Epidermal melanocyte (primary cell): ENCODE measurements at regions not wholly inside any gene's neighbourhood (a gene's known extent, or its start where the extent isn't known, plus 50 kb on each side); places are given as distances from the start of the nearest gene placed in this dataset.
"Not testable (repeated sequence)": the region's sequence is repeated elsewhere in the genome, so short reads cannot be mapped to it uniquely, and the experiment has no call there.

Experiments
- DNase-seq: peaks from one replicate; pipeline ENCODE4 v3.0.0; 2011; ENCODE audit warnings: low spot score; ENCODE audit not compliant: insufficient read length

DNA sequence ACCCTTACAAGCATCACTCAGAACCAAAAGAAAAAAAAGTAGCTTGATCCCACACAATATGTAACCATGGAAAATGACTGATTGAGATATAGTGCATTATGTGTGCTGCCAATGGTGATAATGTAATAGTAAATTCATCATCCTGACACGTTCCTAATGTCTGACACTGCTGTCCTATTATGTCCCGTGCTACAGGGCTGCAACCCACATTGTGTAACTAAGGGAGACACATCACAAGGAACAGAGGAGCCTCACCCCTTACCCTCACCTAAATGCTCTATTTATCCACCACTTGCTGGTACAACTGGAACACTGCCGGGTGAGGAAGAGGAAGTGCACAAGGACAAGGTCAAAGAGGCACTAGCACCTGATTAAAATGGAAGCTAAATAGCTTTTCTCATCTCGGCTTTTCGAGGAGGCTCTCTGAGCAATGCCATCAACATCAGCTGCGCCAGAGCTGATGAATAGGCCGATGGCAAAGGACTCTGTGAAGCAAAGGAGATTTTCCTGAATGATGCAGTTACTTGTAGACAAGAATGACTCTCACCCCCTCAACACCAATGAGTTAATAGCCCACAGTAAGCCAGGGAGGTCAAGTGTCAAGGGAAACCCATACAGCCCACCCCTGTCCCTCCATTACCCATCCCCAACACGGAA lies 181.6 kb downstream of the HNRNPD start:
- no peak for DNase-seq

DNA sequence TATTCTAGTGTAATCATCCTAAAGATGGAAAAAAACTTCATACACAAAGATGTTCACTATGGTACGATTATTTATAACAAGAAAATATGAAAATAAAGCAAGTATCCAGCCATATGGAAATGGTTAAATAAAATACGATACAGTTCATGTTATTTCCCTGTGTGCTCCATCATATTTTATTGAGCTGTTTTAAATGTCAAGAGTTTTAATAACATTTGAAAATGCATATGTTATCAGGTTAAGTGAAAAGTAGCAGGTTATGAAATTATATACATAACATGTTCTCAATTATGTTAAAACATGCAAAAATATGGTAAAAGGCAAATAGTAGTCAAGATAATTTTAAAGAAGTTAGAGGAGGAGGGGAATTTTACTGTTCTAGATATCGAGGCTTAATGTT lies 192.0 kb downstream of the HNRNPD start:
- no peak for DNase-seq

DNA sequence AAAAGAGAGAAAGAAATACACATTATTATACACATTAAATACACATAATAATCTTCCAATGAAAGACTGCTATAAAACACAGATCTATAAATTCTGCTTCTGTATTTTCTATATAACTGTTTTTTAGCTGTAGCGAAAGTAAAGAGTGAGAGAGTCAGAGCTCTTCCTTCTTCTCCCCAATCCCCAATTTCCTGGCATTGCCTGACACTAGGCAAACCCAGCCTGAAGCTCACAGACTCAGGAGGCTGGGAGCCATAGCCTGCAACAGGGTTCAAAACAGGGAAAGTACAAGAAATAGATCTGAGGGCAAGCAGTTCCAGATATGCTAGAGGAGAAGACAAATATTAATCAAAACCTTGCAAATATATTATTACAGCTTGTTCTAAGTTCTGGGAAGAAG lies 201.6 kb downstream of the HNRNPD start:
- DNase-seq = no peak

DNA sequence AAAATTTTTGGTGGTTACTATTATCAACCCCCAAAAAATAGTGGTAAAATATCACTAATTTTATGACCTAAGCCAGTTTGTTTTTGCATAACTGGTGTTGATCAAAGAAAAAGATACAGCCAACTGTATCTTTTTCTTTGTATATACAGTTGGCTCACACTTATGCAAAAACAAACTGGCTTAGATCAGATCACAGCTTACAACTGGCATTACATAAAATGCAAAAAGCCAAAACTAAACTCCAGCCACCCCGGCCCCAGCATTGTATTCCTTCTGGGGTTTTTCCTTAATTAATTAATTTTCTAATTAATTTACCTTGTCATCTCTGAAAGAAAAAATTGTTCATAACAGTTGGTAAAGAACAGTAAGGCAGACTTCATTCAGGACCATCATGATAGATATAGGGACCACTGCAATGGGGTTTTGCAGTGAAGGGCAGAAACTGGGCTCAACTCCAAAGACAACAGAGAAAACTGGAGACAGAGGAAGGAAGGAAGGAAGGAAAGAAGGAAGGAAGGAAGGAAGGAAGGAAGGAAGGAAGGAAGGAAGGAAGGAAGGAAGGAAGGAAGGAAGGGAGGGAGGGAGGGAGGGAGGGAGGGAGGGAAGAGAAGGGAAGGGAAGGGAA lies 202.1 kb downstream of the HNRNPD start:
- DNase-seq = no peak

DNA sequence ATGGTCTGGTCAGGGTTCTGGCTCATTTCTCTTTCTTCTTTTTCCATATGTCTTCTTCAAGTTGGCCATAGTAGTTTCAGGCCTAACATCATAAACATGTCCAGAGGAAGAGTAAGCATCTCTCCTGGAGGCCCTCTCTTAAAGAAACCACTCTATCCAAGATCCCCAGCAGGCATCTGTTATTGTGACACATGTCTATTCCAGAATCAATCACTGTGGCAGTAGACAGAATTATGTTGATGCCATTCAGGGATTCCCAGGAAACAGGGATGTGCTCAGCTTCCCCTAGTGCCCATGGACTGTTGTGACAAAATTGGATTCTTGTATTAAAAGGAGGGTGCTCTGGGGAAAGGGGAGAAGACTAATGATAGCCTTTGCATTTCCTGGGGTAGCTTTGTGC lies 224.0 kb downstream of the HNRNPD start:
- DNase-seq = no peak

DNA sequence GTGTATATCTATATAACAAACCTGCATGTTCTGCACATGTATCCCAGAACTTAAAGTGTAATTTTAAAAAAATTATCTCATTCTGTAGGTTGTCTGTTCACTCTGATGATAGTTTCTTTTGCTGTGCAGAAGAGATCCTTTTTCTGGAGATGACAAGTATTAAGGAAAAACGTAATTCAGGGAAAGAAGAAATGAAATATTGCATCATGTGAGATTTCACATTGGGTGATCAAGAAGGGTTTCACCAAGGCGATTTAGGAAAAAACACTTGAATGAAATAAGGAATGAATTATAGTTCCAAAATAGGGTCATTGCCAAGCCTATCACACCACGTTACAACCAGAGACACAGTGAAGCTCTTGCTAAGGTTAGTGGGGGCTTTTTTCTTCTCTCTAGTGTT lies 227.9 kb downstream of the HNRNPD start:
- no peak for DNase-seq

DNA sequence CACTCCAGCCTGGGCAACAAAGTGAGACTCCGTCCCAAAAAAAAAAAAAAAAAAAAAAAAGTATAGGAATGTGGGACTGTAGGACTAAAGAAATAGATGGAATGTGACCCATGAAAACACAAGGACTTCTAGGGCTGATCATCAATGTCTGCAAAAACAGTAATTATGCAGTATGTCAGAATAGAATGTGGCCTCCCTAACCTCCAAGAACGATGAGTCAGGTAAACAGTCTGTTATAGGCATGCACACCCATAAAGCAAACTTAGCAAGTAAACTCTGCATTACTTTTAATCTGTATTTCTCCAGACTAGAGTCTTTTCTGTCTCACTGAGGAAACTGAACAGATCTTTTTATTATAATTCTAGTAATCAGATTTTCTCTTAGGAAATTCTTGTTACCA lies 233.4 kb downstream of the HNRNPD start:
- DNase-seq = no peak

DNA sequence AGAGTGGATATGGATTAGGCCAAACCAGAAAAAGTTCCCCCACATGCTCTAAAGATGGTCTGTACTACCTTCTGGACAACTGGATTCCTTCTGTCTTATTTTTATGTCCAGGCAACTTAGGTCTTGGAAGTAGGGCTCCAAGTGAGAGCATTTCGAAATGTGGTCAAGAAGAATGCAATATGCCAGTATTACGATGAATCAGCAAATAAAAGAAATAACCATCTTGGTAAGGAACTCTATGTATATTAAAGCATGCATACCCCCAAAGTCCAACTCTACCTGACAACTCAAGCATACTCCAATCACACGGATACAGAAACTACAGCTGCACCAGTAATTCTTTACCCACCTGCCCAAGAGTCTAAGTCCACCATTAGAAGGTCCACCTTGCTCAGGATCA lies 234.5 kb downstream of the HNRNPD start:
- no peak for DNase-seq

DNA sequence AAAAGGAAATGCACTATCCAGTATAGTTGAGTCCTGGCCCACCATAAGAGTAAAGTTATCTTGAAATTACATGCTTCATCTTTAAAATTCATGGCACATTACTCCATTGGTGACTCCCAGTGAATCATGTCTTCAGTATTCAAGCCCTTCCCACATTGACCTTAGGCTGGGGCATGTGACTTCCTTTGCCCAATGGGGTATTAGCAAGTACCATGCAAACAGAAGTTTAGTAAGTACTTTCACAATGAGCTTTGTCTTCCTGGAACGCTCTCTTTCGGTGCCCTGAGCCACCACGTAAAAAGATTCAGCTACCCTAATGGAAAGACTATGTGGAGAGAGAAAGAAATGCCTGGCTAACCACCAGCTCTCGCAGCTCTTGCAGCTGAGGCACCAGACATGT lies 235.4 kb downstream of the HNRNPD start:
- no peak for DNase-seq

DNA sequence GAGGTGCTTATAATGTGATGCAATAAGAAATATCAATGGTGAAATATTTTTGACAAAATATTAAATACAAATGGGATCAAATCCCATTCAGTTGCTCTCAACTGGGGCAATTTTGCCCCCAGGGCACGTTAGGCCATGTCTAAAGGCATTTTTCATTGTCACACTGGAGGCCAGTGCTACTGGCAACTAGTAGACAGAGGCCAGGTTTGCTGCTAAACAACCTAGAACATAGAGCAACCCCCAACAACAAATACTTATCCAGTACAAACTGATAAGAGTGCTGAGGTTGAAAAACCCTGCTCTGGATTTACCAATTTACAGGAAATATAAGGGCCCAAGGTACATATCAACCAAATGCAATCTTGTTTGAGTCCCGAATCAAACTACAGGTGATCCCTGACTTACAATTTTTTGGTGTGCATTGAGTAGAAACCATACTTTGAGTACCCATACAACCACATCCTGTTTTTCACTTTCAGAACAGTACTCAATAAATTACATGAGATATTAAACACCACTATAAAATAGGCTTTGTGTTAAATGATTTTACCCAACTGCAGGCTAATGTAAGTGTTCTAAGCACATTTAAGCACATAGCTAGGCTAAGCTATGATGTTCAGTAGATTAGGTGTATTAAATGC lies 237.5 kb downstream of the HNRNPD start:
- DNase-seq = no peak

DNA sequence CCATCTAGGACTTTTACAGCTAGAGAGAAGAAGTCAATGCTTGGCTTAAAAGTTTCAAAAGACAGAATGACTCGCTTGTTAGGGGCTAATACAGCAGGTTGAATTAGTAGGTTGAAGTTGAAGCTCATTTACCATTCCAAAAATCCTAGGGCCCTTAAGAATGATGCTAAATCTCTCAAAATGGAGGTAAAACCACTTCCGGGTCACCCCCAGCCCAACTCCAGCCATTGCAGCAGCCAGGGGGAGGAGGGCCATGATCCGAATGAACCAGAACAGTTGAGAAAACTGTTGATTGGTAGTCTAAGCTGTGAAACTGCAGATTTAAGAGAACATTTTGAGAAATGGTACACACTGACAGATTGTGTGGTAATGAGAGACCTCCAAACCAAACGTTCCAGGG lies 245.4 kb downstream of the HNRNPD start:
- no peak for DNase-seq

DNA sequence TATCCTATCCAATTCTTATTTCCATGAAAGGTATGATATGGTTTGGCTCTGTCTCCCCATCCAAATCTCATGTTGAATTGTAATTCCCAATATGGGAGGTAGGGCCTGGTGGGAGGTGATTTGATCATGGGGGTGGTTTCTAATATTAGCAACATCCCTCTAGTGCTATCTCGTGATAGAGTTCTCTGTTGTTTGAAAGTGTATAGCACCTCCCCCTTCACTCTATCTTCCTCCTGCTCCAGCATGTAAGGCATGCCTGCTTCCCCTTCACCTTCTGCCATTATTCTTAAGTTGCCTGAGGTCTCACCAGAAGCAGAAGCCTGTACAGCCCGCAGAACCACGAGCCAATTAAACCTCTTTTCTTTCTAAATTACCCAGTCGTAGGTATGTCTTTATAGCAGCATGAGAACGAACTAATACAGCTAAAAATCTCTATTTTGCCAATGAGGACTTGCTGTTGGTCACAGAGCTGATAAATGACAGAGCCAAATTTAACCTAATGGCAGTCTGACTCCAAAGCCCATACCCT lies 247.2 kb downstream of the HNRNPD start:
- DNase-seq = no peak

DNA sequence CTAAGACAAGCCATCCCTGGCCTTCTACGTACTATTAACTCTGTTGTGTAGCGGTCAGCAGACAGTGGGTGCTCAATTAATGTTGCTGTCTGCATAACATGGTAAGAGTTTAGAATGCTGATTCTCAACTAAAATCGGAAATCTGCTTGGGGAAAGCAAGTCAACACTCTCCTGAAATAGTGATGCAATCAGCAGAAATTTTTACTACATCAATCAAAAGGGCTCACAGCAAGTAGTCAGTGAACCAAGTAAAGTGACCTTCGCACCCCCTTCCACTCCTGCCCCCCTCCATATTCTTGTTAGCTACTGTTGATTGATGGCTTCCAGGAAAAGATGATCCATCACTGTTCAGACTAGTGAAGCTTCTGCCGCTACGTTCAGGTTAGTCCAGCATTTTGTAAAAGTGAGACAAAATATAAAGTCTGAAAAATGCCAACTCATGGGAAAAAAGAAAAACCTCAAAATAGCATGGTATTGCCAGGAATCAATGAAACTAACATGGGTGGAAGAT lies 247.9 kb downstream of the HNRNPD start:
- no peak for DNase-seq

DNA sequence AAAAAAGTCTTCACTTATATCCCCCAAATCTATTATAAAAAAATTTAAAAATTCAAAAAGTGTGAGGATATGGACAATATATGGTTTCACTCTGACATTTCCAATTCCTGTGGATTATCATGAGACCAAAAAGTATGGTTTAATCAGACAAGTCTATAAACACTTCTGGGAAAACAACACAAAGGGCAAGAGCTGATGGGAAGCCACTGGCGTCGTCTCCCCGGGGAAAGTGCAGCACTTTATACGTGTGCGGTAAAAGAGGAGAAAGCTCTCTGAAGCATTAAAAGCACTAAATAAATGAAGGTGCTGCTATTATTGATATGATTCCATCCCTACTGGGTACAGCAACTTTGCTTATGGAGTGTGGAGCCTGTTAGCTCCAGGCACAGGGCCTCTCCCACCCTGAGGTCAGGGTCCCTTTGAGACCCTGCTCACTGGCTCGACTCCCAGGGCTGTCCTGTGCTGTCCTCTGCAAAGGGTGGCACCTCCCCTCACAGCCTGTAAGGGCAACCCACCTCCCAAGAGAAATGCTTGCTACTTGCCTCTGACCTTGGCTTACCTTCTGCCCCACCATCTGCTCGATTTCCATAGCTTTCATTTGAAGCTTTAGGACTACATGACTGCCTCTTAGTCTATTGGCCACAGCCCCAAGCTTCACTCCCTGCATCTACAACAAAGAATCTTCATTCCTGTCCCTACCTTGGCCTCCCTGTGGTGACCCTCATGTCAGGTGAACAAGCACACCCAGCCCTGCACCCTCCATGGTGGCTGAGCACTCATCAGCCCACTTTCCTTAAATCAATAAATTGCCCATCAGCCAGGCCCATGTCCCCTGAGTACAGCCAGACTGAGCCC lies 248.6 kb downstream of the HNRNPD start:
- no peak for DNase-seq

DNA sequence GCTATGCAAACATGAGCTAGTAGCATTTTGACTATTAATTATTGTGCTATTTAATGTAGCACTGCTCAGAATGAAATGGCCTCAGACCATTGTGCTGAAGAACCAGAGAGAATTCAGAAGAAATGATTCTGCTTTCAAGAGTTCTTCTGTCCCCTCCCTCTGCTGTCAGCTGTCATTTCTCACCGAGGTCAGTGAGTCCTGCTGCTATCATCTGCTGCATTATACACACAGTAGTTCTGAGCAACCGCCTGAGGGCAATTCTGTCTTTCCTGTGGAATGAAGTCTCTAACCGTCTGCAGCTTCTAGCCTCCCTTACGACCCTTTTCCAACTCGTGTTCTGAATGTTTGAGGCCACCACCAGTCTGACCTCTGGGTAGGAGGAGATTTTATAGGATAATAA lies 249.4 kb downstream of the HNRNPD start:
- no peak for DNase-seq

DNA sequence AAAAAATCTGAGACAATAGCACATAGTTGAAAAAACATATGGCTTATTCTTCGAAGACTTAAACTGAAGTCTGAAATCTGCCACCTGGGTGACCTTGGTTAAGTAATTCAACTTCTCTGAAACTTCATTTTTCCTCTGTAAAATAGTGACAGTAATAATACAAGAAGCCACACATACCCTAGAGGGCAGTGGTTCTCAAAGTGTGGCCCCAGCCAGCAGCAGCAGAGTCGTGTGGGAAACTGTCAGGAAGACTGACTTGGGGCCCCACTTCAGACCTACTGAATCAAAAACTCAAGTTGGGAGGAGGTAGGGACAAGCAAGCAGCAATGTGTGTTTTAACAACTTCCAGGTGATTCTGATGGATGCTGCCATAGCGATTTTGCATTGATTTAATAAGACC lies 249.9 kb downstream of the HNRNPD start:
- no peak for DNase-seq

DNA sequence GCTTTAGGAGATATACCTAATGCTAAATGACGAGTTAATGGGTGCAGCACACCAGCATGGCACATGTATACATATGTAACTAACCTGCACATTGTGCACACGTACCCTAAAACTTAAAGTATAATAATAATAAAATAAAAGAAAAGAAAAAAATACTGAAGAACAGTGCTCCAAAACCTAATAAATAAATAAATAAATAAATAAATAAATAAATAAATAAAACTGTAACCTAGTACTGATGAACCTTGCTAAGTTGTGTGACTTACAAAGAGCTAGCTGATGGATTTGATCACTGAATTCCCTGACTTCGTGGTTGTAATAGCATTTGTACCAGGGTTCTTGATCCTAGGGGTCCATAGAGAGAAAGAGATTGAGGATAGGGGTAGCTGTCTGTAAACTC lies 258.6 kb downstream of the HNRNPD start:
- DNase-seq = not testable (repeated sequence)

DNA sequence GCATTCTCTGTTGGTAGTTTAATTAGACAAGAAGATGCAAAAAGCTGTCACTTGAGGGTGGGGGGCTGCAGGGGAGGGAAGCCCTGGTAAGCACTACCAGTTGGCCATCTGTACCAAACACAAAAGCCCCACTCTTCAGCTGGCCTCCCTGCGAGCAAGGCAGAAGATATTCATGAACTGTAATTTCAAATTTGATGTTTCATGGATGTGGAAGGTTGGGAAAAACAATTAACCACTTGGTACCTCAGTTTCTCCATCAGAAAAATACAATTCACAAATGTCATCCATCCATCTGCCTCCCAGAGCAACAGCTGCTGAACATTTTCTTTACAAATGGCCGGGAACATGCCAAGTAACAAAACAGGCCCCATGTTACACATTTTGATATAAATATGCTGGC lies 265.3 kb downstream of the HNRNPD start:
- no peak for DNase-seq

DNA sequence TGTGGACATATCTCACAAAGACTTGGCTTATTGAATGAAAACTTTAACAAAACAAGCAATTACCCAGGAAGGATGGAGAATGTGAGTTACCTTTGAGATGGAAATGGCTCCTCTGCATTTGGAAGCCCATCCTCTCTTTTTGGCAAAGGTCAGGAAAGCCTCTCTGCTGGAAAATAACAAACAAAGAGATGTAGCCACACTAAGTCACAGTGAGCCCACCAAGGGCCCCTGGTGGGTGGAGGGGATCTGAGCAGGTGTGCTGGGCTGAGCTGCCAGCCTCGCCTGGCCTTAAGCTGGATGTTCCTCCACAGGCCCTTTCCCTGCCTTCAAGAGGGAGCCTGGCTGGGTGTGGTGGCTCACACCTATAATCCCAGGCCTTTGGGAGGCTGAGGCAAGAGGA lies 269.2 kb downstream of the HNRNPD start:
- no peak for DNase-seq

DNA sequence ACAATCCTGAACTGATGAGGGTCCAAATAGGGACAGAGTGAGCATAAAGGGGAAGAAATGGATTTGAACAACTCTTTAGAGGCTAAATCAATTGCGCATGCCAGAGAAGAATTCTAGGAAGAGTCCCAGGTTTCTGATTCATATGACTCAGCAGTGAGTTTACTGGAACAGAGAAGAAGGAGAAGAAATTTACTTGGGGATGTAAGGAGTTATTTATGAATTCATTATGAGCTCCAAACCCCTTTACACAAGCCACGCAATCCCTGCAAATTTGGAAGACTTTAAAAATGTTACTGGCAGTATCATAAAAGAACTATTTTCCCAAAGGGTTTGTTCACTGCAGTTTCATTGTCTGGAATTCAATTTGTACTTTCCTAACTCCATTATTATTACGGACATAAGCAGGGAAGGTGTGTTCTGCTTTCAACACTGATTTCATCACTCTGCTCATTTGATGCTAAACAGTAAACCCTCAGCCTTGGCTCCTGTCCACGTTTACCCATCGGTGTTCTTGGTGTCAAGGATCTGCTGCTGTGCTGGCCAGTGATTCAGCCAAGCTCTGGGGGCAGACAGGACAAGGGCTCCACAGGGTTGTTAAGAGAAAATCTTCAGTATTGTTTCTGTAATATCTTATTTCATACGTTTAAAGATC lies 273.7 kb downstream of the HNRNPD start:
- DNase-seq = no peak

DNA sequence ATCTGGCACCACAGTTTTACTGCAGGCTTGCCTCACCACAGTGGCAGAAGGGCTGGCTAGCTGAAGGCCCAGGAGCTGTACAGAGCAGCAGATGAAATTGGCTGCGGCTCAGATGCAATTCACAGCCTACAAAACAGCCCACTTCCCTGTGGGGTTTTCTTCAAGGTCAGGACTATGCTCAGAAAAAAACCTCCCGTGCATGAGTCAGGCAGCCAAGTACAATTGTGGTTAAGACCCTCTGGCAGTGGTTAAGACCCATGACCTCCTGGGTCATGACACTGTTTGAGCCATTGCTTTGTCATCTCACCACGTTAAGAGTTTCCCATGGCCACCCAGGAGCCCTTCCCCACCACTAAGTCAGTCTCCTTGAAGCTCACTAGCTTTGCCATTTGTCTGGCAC lies 276.3 kb downstream of the HNRNPD start:
- DNase-seq = no peak
